ENCODE measurements at regions not wholly inside any gene's neighbourhood (a gene's known extent, or its start where the extent isn't known, plus 50 kb on each side); places are given as distances from the start of the nearest gene placed in this dataset.

- Histone ChIP-seq H3K27me3 (replicated peaks; ENCODE audit: control insufficient read depth, insufficient read depth, low read length, poor library complexity, severe bottlenecking) (no peaks in the 10 kb centered on the region), H3K27ac (ENCODE audit: insufficient read depth, low read length, poor library complexity, severe bottlenecking) (no peak overlapping the region), H3K9me3 (ENCODE audit: control insufficient read depth, low read length) (no peaks in the 10 kb centered on the region), H3K4me3 (ENCODE audit: insufficient read depth, low read depth, low read length, poor library complexity, severe bottlenecking) (no peak overlapping the region), H3K36me3 (ENCODE audit: control insufficient read depth, insufficient read depth, low read length) (no peaks in the 10 kb centered on the region), H3K4me1 (ENCODE audit: control insufficient read depth, insufficient read depth, low read length, poor library complexity, severe bottlenecking) (no peaks in the 10 kb centered on the region)
- DNase-seq = no peak
Observed at GRCh38 chr13:62280590-62280989, 864.9 kb upstream of the PCDH20 start.

DNA sequence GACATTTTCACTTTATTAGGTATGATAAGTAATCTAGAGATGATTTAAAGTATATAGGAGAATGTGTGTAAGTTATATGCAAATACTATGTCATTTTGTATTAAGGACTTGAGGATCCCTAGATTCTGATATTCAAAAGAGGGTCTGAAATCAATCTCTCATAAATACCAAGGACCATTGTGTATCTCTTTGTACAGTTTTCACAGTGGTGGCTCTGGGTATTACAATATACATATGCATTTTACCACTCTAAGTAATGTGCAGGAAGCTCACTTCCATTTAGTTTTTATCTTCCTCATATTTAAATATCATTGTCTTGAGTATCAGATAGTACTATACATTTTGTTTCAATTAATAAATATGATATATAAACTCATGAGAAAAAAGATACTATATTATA, 862.6 kb upstream of the PCDH20 start:
- no peaks in the 10 kb centered on the region for H3K9me3 ChIP-seq (ENCODE audit: control insufficient read depth, low read length)
- H3K4me3 ChIP-seq (ENCODE audit: insufficient read depth, low read depth, low read length, poor library complexity, severe bottlenecking) = no peak overlapping the region
- no peak overlapping the region for H3K27ac ChIP-seq (ENCODE audit: insufficient read depth, low read length, poor library complexity, severe bottlenecking)
- H3K27me3 ChIP-seq (replicated peaks; ENCODE audit: control insufficient read depth, insufficient read depth, low read length, poor library complexity, severe bottlenecking) = no peaks in the 10 kb centered on the region
- no peak for DNase-seq
- no peaks in the 10 kb centered on the region for H3K36me3 ChIP-seq (ENCODE audit: control insufficient read depth, insufficient read depth, low read length)
- H3K4me1 ChIP-seq (ENCODE audit: control insufficient read depth, insufficient read depth, low read length, poor library complexity, severe bottlenecking) = no peaks in the 10 kb centered on the region

DNA sequence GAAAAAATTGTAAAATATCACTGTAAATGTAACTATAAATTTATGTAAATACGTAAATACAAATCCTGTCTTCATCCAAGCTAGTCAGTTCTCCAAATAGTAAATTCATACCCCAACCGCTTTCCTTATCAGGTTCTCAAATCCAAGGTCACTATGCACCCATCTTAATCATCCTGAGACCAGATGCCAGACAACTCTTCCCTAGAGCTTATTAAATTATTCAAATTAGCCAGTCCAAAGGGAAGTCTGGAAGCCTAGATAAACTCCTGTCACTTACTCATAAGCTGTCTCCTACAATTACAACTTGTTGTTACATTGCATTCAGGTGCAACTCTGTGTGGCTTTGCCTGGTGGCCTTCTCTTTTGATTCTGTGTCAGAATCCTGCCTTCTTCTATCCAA, 836.1 kb upstream of the PCDH20 start:
- H3K36me3 ChIP-seq (ENCODE audit: control insufficient read depth, insufficient read depth, low read length) = no peaks in the 10 kb centered on the region
- H3K27ac ChIP-seq (ENCODE audit: insufficient read depth, low read length, poor library complexity, severe bottlenecking) = no peak overlapping the region
- H3K9me3 ChIP-seq (ENCODE audit: control insufficient read depth, low read length) = peaks cover 3% of the 10 kb centered on the region
- no peak overlapping the region for H3K4me3 ChIP-seq (ENCODE audit: insufficient read depth, low read depth, low read length, poor library complexity, severe bottlenecking)
- H3K27me3 ChIP-seq (replicated peaks; ENCODE audit: control insufficient read depth, insufficient read depth, low read length, poor library complexity, severe bottlenecking) = no peaks in the 10 kb centered on the region
- DNase-seq = no peak
- H3K4me1 ChIP-seq (ENCODE audit: control insufficient read depth, insufficient read depth, low read length, poor library complexity, severe bottlenecking) = no peaks in the 10 kb centered on the region

GRCh38 chr13:62250501-62251201, 835.0 kb upstream of the PCDH20 start:
- H3K36me3 ChIP-seq (ENCODE audit: control insufficient read depth, insufficient read depth, low read length) = no peaks in the 10 kb centered on the region
- peaks cover 3% of the 10 kb centered on the region for H3K9me3 ChIP-seq (ENCODE audit: control insufficient read depth, low read length)
- H3K27me3 ChIP-seq (replicated peaks; ENCODE audit: control insufficient read depth, insufficient read depth, low read length, poor library complexity, severe bottlenecking) = no peaks in the 10 kb centered on the region
- no peak overlapping the region for H3K4me3 ChIP-seq (ENCODE audit: insufficient read depth, low read depth, low read length, poor library complexity, severe bottlenecking)
- no peaks in the 10 kb centered on the region for H3K4me1 ChIP-seq (ENCODE audit: control insufficient read depth, insufficient read depth, low read length, poor library complexity, severe bottlenecking)
- DNase-seq = no peak
- no peak overlapping the region for H3K27ac ChIP-seq (ENCODE audit: insufficient read depth, low read length, poor library complexity, severe bottlenecking)

- no peaks in the 10 kb centered on the region for H3K27me3 ChIP-seq (replicated peaks; ENCODE audit: control insufficient read depth, insufficient read depth, low read length, poor library complexity, severe bottlenecking)
- H3K9me3 ChIP-seq (ENCODE audit: control insufficient read depth, low read length) = no peaks in the 10 kb centered on the region
- DNase-seq = no peak
- H3K4me3 ChIP-seq (ENCODE audit: insufficient read depth, low read depth, low read length, poor library complexity, severe bottlenecking) = no peak overlapping the region
- H3K36me3 ChIP-seq (ENCODE audit: control insufficient read depth, insufficient read depth, low read length) = no peaks in the 10 kb centered on the region
- H3K4me1 ChIP-seq (ENCODE audit: control insufficient read depth, insufficient read depth, low read length, poor library complexity, severe bottlenecking) = no peaks in the 10 kb centered on the region
- no peak overlapping the region for H3K27ac ChIP-seq (ENCODE audit: insufficient read depth, low read length, poor library complexity, severe bottlenecking)
Observed at GRCh38 chr13:62246581-62246980, 830.9 kb upstream of the PCDH20 start.

- Histone ChIP-seq H3K4me1 (ENCODE audit: control insufficient read depth, insufficient read depth, low read length, poor library complexity, severe bottlenecking) (no peaks in the 10 kb centered on the region), H3K36me3 (ENCODE audit: control insufficient read depth, insufficient read depth, low read length) (no peaks in the 10 kb centered on the region), H3K27me3 (replicated peaks; ENCODE audit: control insufficient read depth, insufficient read depth, low read length, poor library complexity, severe bottlenecking) (no peaks in the 10 kb centered on the region), H3K4me3 (ENCODE audit: insufficient read depth, low read depth, low read length, poor library complexity, severe bottlenecking) (no peak overlapping the region), H3K9me3 (ENCODE audit: control insufficient read depth, low read length) (no peaks in the 10 kb centered on the region), H3K27ac (ENCODE audit: insufficient read depth, low read length, poor library complexity, severe bottlenecking) (no peak overlapping the region)
- no peak for DNase-seq
Observed at GRCh38 chr13:62243106-62243505, 827.5 kb upstream of the PCDH20 start.

DNA sequence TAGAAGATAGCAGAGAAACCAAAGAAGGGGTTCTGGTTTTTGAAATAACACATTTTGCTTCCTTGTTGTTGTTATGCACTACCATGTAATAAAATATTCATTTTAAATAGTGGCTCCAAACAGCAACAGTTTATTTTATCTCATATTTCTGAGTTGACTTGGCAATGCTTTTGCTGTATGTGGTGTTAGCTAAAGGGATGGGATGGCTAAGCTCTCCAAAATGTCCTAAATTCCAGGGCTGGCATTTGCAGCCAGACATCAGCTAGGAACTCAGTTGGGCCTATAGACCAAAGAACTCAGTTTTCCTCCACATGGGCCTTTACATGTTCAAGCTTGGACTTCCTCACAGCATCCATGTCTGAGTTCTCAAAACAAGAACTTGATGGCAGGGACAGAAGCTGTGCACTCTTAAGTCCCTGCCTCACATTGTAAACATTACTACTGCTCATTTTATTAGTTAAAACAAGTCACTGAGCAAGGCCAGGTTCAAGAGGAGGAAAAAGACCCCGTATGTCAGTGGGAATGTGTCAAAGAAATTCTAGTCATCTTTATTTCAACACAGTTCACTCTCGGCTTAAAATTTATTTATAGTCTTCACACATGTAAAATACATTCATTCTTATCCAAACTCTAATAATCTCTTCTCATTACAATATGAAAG, 819.3 kb upstream of the PCDH20 start:
- Histone ChIP-seq H3K4me3 (ENCODE audit: insufficient read depth, low read depth, low read length, poor library complexity, severe bottlenecking) (no peak overlapping the region), H3K9me3 (ENCODE audit: control insufficient read depth, low read length) (no peaks in the 10 kb centered on the region), H3K4me1 (ENCODE audit: control insufficient read depth, insufficient read depth, low read length, poor library complexity, severe bottlenecking) (no peaks in the 10 kb centered on the region), H3K27ac (ENCODE audit: insufficient read depth, low read length, poor library complexity, severe bottlenecking) (no peak overlapping the region), H3K27me3 (replicated peaks; ENCODE audit: control insufficient read depth, insufficient read depth, low read length, poor library complexity, severe bottlenecking) (no peaks in the 10 kb centered on the region), H3K36me3 (ENCODE audit: control insufficient read depth, insufficient read depth, low read length) (no peaks in the 10 kb centered on the region)
- no peak for DNase-seq

- DNase-seq = no peak
- Histone ChIP-seq H3K27ac (ENCODE audit: insufficient read depth, low read length, poor library complexity, severe bottlenecking) (no peak overlapping the region), H3K9me3 (ENCODE audit: control insufficient read depth, low read length) (no peaks in the 10 kb centered on the region), H3K4me3 (ENCODE audit: insufficient read depth, low read depth, low read length, poor library complexity, severe bottlenecking) (no peak overlapping the region), H3K36me3 (ENCODE audit: control insufficient read depth, insufficient read depth, low read length) (no peaks in the 10 kb centered on the region), H3K27me3 (replicated peaks; ENCODE audit: control insufficient read depth, insufficient read depth, low read length, poor library complexity, severe bottlenecking) (no peaks in the 10 kb centered on the region), H3K4me1 (ENCODE audit: control insufficient read depth, insufficient read depth, low read length, poor library complexity, severe bottlenecking) (no peaks in the 10 kb centered on the region)
Observed at GRCh38 chr13:62210951-62211350, 795.3 kb upstream of the PCDH20 start.

- Histone ChIP-seq H3K36me3 (ENCODE audit: control insufficient read depth, insufficient read depth, low read length) (no peaks in the 10 kb centered on the region), H3K27me3 (replicated peaks; ENCODE audit: control insufficient read depth, insufficient read depth, low read length, poor library complexity, severe bottlenecking) (no peaks in the 10 kb centered on the region), H3K4me3 (ENCODE audit: insufficient read depth, low read depth, low read length, poor library complexity, severe bottlenecking) (no peak overlapping the region), H3K27ac (ENCODE audit: insufficient read depth, low read length, poor library complexity, severe bottlenecking) (no peak overlapping the region), H3K4me1 (ENCODE audit: control insufficient read depth, insufficient read depth, low read length, poor library complexity, severe bottlenecking) (no peaks in the 10 kb centered on the region), H3K9me3 (ENCODE audit: control insufficient read depth, low read length) (no peaks in the 10 kb centered on the region)
- no peak for DNase-seq
Observed at GRCh38 chr13:62209529-62209928, 793.9 kb upstream of the PCDH20 start.

GRCh38 chr13:62207388-62207787, 791.7 kb upstream of the PCDH20 start:
- DNase-seq = no peak
- Histone ChIP-seq H3K27me3 (replicated peaks; ENCODE audit: control insufficient read depth, insufficient read depth, low read length, poor library complexity, severe bottlenecking) (no peaks in the 10 kb centered on the region), H3K9me3 (ENCODE audit: control insufficient read depth, low read length) (no peaks in the 10 kb centered on the region), H3K36me3 (ENCODE audit: control insufficient read depth, insufficient read depth, low read length) (no peaks in the 10 kb centered on the region), H3K4me1 (ENCODE audit: control insufficient read depth, insufficient read depth, low read length, poor library complexity, severe bottlenecking) (no peaks in the 10 kb centered on the region), H3K4me3 (ENCODE audit: insufficient read depth, low read depth, low read length, poor library complexity, severe bottlenecking) (no peak overlapping the region), H3K27ac (ENCODE audit: insufficient read depth, low read length, poor library complexity, severe bottlenecking) (no peak overlapping the region)

All from effector memory CD4-positive, alpha-beta T cell (primary cell).